Fibroblast of skin of right quadriceps (primary cell): ENCODE measurements at regions not wholly inside any gene's neighbourhood (a gene's known extent, or its start where the extent isn't known, plus 50 kb on each side); places are given as distances from the start of the nearest gene placed in this dataset.

Experiments
- DNase-seq: peaks from one replicate; pipeline ENCODE4 v3.0.0-alpha.2; 2013

DNA sequence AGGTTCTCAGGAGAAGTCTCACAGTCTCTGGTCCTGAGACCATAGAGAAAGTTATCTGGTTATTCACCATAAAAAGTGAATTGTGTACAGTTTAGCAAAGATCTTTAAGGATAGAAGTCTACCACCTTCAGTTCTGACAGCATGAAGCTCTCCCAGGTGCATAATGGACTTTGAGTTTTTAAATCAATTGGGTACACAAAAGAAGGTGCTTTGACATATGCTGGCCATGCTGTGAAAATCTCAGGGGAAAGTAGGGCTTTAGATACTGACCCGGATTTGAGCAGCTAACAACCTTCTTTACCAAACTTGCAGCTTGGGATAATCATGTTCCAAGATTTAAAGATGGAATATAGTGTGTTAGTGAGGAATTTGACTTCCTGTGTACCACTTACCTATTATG lies 264.2 kb downstream of the ZSWIM6 start:
- no peak for DNase-seq

DNA sequence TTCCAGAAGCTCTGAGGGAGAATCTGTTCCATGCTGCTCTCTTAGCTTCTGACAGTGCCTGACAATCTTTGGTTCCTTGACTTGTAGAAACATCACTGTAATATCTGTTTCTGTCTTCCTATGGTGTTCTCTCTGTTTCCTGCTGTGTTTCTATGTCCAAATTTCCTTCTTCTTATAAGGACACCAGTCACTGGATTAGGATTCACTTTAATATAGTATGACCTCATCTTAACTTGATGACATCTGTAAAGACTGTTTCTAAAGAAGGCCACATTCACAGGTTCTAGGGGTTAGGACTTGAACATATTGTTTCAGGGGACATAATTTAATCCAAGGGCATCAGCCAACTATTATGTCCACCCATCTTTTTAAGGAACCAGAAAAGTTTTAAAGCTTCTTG lies 265.6 kb downstream of the ZSWIM6 start:
- DNase-seq: no peak

DNA sequence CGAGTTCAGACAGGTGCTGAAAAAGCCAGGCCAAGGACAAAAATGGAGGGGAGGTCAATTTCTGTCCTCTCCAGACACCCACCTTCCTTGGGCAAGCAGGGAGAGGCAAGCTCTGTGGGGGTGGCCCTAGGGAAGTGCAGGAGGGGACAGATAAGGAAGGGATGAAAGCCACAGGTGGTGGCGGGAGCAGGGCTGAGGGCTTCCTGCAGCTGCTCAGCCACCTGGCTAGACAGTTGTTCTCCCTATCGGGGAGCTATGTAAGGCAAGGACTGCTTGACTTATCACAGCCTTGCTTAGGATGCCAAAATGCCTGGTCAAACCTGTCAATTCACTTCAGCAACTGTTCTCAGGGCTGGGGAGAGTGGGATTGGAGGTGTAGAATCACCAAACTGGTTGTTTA lies 266.1 kb downstream of the ZSWIM6 start:
- DNase-seq: no peak

DNA sequence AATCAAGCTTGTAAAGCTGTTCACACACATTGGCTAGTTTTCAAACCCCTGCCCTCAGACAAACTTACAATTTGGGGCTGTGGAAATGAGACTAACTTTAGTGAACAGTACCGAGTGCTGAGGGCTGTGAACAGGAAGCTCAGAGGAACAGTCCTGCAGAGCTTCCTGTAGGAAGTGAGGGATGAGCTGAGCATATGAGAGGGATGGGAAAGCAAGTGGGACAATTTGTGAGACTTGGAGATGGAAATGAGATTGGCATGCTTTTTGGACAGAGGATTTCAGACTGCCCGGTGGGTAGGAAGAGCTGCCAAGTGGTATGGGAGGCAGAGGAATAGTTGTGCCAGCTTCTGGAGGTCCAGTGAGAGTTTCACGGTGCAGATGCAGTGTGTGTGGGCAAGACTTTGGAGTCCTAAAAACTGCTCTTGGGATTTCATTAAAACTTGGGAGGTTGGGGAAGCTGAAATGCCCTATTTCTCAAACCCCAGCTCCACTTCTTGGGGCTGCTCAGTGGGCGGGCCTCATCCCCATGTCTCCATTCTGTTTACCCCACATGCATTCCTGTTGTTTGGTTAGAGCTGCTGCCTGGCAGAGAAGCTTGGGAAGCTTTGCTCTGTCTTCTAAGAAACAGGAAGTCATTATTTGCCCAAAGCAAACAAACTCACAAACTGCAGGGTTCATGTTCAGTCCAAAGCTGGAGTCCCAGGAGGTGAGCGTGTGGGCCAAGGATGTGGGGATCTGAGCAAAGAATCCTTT lies 267.5 kb downstream of the ZSWIM6 start:
- peak; percentile 46 for DNase-seq

DNA sequence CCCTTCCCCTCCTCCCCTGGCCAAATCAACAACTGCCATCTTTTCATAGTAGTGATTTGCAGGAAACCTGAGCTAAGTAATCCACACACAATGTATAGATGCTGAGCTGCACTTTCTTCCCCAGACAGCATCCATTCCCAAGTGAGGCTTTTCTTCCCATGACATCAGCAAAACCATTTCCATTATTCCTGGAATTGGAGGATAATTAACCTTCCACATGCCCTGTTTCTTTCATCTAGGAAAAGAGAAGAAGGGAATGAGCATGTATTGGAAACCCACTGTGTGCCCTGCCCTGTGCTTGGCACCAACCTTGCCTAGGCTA lies 268.0 kb downstream of the ZSWIM6 start:
- DNase-seq: no peak

DNA sequence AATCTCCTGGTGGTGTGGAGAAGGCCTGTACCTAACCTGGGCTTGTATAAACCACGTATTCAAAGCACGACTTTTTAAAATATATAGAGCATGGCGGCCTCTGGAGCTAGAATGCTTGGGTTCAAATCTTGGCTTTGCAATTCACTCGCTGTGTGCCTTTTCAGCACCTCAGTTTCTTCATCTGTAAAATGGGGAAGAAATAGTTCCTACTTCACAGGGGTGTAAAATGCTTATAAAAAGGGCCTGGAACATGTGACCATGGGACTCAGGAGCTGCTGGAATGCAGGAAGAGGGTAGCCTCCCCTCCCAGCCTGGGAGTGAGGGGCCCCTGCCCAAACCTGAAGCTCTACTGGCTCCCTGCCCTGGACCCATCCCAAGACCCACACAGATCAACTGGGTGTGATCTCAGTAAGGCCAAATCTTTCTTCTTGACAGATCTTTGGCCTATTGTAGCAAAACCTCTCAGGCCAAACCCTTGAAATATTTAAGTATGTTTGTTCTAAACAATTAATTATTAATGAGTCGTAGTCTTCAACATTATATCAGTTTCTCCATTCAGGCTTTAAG lies 269.0 kb downstream of the ZSWIM6 start:
- no peak for DNase-seq

DNA sequence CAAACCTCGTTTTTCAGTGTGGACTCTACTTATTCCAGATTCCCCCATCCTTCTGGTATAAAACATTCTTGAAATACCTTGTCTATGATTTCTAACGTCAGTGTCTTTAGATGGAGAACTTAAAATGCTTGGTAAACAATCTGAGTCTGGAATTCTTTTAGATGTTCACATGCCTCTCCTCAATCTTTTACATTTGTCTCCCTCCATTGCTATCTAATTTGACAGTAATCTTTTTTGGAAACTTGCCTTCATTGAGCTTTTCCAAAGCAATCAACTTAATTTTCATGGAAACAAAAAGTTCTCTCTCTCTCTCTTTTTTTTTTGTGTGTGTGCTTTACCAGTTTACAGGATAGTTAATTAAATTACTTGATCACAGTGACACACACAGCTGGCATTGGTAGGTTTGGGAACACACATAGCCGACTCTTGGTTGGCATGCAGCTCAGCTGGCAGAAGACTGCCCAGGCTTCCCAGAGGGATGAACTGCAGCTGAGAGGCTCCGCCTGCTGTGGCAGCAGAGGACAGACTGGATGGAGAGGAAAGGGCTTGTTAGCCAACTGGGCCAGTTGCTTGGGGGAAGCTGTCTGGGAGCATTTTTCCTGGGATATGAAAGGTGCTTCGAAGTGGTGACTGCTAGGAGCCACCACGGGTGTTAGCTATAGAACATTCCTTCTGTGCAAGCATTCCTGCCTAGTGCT lies 271.3 kb downstream of the ZSWIM6 start:
- peak; percentile 34 for DNase-seq

DNA sequence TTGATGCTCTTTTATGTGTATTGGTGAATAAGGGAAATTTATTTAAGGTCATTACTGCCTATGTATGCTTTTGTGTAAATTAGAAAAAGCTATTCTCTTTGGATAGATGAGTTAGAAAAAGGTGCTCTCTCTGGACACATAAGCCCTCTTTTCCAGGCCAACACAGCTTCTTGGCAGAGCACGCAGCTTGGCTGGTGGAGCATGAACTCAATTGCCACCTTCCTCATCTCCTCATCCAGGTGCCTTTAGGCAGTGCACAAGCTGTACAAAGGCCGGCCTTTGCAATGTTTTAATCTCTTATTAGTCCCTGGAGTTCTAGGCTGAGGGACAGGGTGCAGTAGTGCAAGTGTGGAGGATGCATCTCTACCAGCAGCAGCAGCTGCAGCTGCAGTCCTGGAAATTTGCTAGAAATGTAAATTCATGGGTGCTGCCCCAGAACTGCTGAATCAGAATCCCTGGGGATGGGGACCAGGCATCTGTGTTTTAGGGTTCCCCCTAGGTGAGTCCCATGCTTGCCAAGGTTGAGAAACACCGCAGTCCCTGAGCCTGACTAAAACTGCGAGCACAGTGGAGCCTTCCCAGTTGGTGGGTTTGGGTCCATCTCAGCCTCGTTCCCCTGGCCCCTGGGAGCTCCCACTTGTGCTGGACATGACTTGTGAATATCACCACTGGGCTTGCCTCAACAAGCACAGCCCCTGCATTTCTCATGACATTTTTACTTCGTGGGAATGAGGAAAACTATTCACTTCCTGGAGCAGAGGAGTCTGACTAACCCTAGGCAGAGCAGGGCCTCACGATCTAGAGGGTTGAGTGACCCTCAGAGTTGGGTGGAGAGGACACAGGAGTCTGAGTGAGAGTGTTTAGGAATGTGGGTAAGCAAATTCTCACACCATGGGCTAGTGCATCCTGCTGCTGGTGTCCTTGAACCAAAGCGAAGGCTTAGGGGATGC lies 272.3 kb downstream of the ZSWIM6 start:
- no peak for DNase-seq

DNA sequence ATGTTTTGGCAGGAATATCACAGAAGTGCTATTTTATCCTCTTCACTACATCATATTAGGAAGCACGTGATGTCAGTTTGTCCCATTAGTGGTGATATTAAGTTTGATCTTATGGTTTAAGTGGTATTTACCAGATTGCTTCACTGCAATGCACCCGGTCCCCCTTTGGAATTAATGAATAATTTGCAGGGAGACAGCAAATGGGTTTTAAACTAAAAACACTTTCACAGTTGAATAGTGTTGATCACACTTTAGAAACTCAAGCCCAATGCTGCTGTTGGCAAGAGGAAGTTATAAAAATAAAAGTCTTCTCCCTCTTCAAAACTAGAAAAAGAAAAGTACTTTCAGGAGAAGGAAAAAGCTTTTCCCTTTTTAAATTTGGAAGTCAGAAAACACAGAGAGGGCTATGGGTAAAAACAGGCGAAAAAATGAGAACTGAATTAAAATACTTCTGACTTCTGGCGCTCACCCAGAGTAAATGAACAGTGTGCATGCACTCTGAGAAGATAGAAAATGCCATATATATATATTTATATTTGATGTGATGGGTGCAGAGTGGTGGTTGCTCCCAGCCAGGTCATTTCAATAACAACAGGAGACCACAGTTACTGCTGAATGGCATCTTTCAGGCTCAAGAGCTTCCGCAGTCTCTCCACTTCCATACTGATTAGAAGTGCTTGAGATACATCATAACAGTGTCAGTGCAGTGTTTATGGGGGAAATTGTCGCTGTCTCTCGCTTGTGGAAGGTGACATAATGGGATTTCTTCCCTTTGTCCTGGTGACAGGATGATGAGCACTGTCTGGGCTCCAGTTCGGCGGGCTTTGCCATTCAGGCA lies 278.0 kb downstream of the ZSWIM6 start:
- DNase-seq: no peak

DNA sequence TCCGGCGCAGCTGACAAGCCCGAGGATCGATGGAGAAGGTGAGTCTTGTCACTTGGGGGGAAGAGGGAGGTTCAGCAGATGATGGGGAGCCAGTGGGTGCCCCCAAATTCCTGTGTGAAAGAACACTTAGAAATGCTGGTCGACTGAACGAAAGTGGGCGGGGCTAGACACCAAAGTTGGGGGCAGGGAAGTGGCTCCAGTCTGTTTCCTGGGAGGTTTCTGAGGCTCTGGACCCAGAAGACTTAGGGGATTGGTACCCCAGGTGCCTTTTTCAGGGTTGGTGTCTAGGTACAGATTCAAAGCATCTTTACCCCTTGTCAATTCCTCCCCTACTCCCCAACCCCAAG lies 278.6 kb downstream of the ZSWIM6 start:
- DNase-seq: no peak

DNA sequence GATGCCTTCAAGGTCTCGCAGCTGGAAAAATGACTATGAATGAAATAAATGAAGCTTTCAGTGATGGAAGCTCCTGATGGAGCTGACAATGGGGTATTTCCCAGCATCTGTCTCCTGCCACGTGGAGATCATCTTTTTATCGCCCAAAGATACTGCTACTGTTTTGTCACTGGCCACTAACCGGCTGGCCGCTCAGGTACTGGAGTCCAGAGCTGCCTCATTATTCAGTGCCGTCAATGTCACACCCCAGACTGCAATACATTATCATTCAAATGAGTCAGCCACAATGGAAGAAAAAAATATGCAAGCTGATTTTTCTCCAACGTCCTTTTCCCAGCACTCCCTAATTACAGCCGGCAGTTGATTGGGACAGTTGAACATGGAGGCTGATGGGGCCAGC lies 280.4 kb downstream of the ZSWIM6 start:
- DNase-seq: no peak

DNA sequence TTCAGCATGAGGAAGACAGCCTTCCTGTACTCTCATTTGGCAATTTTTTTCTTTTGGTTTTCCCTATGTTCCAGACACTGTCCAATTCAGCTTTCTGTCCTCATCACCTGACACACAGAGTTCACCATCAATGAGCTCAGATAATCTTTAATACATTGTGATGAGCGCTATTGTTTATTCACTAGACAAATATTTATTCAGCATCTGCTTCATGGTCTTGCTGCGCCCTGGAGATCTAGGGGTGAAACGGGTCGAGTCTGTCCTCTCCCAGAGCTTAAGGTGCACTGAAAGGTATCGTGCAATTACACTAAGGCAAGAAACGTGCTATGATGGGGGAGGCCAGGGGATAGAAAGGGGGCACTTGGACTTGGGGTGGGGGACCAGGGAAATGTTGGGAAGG lies 281.6 kb downstream of the ZSWIM6 start:
- DNase-seq: no peak

DNA sequence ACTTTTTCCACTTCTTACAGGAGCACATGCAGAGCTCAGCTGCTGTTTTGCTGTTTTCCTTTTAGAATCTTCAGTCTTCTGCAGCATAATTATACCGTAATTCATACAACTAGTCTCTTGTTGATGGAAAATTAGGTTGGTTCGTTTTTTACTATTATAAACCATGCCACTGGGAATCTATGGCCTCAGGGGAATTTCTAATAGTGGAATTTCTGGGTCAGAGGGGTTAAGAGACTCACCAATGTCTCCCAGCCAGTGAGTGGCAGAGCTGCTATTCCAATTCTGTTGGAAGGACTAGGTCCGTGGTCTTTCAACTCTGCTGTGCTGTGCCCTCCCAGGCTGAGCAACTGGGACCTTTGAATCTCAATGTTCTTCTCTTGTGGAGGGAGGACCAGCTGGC lies 282.5 kb downstream of the ZSWIM6 start:
- DNase-seq: no peak

DNA sequence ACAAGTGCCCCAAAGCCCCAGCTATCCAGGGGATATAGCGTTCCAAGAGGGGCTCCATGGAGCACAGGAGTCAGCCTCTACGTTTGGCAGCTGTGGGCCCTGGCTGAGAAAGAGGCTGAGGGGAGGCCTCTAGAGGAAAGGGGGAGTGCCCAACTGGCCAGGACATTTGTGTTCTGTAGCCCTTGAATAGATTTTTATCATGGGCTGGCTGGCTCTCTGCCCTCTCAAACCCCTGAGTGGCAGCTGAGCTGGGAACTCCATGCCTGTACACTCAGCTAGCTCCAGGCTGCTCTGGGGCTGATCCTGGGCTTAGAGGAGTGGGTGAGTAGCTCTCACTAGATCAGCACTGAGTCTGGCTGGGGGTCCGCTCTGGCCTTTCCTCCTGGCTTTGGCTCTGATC lies 285.0 kb downstream of the ZSWIM6 start:
- DNase-seq: no peak

DNA sequence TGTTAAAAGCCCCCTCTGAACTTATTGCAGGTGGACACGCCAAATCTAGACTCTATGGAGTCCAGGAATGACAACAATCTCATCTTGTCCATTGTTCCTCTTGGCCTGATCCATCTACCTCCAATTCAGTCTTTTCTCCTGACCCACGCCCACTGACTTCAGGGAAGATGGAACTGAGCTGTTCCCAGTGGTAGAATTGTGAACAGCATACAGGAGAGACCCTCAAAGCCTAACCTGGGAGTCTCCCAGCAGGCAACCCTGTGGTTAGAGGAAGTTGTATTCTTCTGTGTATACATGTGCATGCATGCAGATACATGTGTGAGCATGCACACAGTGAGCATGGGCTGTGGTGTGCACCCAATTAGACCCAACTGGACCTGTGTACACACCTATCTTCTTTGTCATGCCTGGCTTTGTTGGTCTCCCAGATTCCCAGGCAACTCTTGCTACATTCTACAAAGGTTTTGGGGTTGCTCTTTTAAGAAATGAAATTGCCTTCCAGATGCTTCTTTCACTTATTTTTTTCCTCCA lies 286.0 kb downstream of the ZSWIM6 start:
- no peak for DNase-seq

DNA sequence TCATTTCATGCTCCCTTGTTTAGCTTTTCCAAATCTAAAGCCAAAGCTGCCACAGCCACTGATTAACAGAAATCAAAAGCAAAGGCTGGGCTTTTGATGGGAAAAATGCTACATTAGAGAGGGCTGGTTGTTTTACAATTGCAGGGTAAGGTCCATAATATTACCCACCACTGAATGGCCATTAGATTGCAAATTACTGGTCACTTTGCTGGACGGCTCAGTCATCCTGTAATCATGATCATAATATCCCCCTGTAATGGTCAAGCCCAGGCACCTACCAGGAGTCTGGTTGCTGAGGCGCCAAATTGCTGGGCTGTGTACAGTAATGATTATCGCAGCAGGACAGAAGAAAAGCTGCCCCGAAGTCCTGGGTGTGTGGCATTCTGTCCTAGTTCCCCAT lies 286.5 kb downstream of the ZSWIM6 start:
- DNase-seq: no peak

DNA sequence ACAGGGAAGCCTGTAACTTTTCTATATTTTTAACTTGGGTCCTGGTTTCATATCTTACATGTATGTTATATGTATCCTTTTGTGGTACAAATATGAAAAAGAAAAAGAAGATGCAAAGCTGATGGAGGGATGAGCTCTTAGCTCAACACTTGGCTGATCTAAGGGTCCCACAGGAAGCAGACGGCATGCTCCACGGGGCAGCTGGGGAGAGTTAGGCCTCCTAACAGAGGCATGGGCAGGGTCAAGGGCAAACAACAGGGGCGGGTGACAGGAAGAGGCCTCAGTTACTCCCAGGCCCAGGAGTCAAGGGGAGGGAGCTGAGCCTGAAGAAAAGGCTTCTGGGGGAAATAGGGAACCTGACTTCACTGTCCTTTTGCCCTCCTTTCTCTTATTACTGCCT lies 287.2 kb downstream of the ZSWIM6 start:
- DNase-seq: no peak

DNA sequence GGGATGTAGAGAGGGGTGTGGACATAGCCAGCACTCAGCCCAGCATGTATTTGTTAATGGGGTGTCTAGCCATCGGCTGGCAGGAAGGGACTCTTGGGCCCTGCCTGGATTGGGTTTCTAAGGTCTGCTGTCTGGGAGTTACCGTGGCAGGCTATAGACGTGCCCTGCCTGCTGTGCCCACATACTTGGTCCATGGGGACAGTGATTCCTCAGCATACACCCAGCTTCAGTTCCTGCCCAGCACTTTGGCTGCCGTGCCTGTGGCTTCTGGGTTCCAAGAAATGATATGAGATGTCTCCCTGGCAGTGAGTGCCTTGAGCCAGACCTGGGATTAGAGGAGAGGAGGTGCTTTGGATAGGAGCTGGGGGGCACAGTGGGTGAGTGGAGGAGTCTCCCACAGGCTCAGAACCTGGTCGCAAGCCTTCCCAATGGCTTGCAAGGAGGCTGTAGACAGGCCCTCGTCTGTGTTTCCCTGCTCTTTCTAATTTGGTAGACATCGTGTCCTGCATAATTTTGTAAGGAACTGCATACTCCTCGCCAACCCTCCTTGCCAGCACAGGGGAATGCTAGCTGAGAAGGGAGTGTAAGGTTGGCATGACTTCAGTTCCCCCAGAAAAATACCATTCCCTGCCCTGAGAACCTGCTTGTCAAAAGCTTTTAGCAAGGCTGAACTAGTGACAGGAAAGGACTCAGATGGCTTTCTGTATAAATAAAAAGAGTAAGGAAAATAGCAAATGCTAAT lies 287.9 kb downstream of the ZSWIM6 start:
- no peak for DNase-seq

DNA sequence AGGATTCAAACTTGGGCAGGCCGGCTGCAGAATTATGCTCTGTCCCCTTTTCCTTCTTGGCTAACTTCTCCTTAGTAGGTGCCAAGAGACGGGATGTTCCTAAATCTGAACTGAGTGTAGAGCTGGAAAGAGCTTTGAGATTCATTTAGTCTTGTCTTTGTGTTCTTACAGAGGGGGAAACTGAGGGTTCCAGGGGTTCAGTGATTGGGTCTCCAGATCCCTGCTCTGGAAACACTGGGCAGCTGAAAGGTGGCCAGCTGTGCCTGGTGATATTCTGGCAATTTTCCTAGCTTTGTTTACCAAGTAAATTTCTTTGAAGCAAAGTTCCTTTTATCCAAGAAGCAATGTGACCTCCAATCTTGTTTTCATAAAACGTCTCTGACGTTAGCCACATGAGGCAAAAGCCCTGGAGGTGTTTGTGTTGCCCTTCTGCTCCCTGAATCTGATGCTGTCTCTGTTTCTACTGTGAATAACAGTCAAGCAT lies 288.7 kb downstream of the ZSWIM6 start:
- DNase-seq: no peak

DNA sequence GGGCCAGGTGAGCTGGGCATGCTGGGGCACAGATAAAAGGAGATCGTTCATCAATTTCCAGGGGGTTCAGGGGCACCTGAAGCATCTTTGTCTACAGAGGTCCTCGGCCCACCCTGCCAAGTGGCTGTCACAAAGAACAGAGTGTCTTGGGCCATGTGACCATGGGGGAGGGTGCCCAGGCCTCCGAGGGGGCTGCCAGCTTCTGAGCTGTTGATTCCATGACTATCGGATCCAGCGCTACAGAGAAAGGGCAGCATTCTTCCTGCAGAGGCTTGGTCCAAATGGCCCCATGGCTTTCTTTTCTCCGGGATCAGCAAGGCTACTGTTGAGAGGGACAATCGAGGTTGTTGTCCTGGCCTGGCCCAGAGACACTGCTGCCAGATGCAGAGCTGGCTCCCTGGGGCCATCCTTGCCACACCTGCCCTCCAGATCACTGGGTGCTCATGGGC lies 289.2 kb downstream of the ZSWIM6 start:
- no peak for DNase-seq

DNA sequence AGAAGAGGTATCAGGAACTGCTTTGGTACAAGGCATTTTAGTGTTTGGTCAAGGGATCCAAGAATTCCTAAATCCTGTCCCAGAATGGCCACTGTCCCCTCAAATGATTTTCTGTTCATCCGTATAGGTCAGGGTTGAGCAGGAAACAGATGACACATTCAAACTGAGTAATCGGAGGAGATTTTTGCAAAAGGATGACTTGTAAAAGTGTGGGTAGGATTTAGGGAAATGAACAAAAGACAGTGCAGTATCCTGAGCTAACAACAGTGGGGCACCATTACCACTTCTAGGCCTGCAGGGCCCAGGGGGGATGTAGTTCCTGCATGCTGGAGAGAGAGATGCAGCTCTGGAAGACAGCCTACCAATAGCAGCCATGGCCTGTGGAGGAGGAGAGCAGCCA lies 290.1 kb downstream of the ZSWIM6 start:
- no peak for DNase-seq
